ENCODE measurements at regions not wholly inside any gene's neighbourhood (a gene's known extent, or its start where the extent isn't known, plus 50 kb on each side); places are given as distances from the start of the nearest gene placed in this dataset.

DNA sequence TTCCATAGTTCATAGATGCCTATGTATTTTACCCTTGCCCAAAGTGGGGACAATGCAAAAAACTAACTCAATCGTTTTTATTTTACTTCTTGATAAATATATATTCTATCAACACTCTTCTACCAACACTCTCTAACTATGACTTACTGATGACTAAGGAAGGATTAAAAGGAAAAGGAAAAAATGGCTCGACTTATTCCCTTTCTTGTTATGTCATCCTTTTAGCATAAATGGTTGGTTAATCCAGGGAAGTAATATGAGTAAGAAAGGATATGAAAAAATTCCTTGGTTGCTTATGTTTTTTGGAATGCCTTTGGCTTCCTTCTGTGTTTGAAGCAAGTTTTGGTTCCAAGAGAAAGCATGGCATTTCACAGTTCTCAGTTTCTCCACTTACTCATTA lies 1087.1 kb downstream of the C4orf33 start:
- DNase-seq (ENCODE audit: low spot score): peak; percentile 16

GRCh38 chr4:130183766-130184165 lies 1087.8 kb downstream of the C4orf33 start:
- no peak for DNase-seq (ENCODE audit: low spot score)

GRCh38 chr4:130185123-130185522 lies 1089.2 kb downstream of the C4orf33 start:
- no peak for DNase-seq (ENCODE audit: low spot score)

GRCh38 chr4:130186931-130187330 lies 1091.0 kb downstream of the C4orf33 start:
- no peak for DNase-seq (ENCODE audit: low spot score)

GRCh38 chr4:130187587-130187986 lies 1091.6 kb downstream of the C4orf33 start:
- no peak for DNase-seq (ENCODE audit: low spot score)

DNA sequence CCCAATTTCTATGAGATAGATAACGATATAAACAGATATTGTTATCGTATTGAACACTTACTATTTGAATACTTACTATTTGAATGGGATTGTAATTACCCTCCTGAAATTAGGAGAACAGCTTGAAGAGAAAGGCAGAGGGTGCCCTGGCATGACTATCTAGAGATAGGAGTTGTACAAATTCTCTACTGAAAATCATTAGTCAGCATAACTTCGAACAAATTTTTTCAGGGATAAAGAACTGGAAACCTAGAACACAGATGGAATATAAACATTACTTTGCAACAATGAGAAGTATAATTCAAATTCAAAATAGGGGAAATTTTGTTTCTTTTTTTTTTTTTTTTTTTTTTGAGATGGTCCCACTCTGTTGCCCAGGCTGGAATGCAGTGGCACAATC lies 1096.8 kb downstream of the C4orf33 start:
- DNase-seq (ENCODE audit: low spot score): no peak

DNA sequence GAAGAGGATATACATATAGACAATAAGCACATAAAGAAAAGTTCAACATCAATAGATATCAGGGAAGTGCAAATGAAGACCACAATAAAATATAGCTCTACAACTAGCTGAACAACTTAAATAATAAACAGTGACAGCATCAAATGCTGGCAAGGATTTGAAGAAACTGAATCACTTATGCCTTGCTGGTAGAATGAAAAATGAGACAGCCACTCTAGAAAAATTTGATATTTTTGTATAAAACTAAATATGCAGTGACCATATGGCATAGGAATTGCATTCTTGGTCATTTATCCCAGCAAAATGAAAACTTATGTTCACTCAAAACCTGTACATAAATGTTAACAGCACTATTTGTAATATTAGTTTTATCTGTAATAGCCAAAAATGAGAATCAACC lies 1102.0 kb downstream of the C4orf33 start:
- no peak for DNase-seq (ENCODE audit: low spot score)

- DNase-seq (ENCODE audit: low spot score): no peak
Observed at GRCh38 chr4:130203571-130203970, 1107.6 kb downstream of the C4orf33 start.

DNA sequence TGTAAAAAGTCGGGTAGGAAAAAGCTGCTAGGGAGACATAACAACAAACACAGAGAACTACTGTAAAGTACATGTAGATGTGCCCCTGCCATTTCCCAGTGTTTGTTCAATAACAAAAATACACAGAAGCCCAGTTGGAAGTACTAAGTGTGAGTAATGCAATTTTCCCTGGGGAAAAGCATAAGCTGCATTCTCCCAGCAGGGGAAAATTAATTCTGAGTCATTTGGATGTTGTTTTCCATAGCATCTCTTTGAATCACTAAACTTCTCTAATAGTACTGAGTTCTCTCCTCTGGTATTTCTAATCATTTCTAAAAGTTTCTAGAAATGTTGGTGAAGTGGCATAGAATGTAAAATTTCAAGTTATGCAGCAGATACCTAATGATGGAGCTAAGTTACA lies 1114.9 kb downstream of the C4orf33 start:
- DNase-seq (ENCODE audit: low spot score): peak; percentile 1

DNA sequence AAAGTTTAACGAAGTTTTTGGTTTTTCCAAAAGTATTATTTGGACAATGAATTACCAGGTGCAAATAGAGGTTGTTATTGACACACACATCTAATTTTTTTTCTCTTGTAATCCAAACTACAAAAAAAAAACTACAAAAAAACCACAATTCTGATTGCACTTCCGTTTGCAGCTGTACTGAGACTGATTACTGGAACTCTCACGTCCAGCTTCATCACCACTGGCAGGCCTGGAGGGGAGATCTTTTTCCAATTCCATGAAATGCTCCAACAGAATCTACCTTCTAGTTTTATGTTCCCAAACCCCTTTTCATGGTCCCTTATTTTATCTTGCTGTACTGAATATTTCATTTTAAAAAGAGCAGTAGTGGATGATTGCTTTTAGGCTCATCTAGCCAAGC lies 1118.3 kb downstream of the C4orf33 start:
- no peak for DNase-seq (ENCODE audit: low spot score)

- no peak for DNase-seq (ENCODE audit: low spot score)
Observed at GRCh38 chr4:130233377-130234047, 1137.6 kb downstream of the C4orf33 start.

GRCh38 chr4:130238121-130238520 lies 1142.2 kb downstream of the C4orf33 start:
- no peak for DNase-seq (ENCODE audit: low spot score)

GRCh38 chr4:130249002-130249401 lies 1153.0 kb downstream of the C4orf33 start:
- DNase-seq (ENCODE audit: low spot score): no peak

DNA sequence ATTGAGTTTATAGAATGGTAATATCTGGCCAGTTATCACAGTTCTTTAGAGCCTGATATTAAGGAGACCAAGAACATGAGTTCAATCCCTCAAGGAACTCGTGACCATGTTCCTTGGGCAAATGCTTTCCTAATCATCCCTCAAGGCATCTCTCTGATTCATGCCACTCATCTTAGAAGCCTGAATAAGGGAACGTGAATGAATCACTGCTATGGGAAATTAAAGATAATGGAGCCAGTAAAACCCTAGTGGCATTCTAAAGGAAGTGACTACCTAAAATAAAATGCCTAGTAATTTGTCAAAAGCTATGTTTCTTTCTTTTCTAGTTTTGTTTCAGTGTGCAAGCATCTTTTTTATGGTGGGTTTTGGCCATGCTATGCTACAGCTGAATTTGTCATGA lies 1161.3 kb downstream of the C4orf33 start:
- DNase-seq (ENCODE audit: low spot score): peak; percentile 58

GRCh38 chr4:130266814-130267213 lies 1170.9 kb downstream of the C4orf33 start:
- DNase-seq (ENCODE audit: low spot score): no peak

GRCh38 chr4:130288576-130288975 lies 1192.6 kb downstream of the C4orf33 start:
- no peak for DNase-seq (ENCODE audit: low spot score)

DNA sequence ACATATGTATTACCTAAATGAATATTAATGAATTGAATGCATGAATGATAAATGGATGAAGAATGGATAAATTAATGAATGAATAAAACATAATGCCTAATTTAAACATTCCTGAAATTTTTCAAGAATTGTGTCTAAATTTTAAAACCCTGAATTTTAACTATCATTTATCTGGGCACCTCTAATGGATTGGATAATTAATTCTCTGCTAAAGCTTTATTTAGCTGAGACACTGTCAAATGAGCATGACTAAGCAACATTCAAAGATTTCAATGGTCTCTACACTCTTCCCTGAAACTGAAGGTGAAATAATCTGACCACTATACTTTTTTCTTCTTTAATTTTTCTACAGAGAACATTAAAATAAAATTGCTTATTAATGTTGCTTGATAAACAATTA lies 1197.7 kb downstream of the C4orf33 start:
- no peak for DNase-seq (ENCODE audit: low spot score)

GRCh38 chr4:130296448-130296847 lies 1200.5 kb downstream of the C4orf33 start:
- no peak for DNase-seq (ENCODE audit: low spot score)

GRCh38 chr4:130306566-130306965 lies 1210.6 kb downstream of the C4orf33 start:
- DNase-seq (ENCODE audit: low spot score): no peak

GRCh38 chr4:130309221-130309620 lies 1213.3 kb downstream of the C4orf33 start:
- no peak for DNase-seq (ENCODE audit: low spot score)

DNA sequence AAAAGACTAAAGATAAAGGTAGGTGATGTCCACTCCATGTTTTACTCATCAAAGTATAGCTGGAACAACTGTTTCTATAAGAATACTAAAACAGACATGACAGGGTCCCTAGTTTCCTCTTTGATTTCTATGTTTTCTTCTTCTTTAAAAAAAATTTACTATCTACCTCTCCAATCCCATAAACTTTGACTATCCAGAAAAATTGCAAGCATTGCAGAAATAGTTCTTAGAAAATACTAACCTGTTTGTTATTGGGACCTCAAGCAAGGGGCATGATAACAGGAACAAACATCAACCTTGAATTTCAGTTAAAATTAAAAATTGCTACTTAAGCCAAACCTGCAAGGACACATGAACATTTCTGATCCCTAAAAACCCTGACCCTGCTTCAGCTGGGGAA lies 1226.5 kb downstream of the C4orf33 start:
- DNase-seq (ENCODE audit: low spot score): no peak

DNA sequence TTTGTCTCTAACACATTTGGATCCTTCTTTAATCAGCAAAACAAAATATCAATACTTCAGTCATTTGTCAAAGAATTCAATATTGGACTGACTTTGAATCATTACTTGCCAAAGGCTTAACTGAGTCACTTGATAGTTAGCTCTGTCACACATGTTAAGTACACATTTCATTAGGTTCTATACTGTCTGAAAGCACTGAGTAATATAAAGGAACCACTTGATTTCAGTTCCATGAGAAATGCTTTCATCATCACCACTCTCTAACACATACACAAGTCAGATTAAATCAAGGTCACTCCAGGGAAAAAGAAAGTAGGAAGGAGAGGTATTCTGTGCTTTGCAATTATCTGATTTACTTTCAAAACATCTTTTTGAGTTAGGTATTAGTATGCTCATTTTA lies 1233.1 kb downstream of the C4orf33 start:
- no peak for DNase-seq (ENCODE audit: low spot score)

DNA sequence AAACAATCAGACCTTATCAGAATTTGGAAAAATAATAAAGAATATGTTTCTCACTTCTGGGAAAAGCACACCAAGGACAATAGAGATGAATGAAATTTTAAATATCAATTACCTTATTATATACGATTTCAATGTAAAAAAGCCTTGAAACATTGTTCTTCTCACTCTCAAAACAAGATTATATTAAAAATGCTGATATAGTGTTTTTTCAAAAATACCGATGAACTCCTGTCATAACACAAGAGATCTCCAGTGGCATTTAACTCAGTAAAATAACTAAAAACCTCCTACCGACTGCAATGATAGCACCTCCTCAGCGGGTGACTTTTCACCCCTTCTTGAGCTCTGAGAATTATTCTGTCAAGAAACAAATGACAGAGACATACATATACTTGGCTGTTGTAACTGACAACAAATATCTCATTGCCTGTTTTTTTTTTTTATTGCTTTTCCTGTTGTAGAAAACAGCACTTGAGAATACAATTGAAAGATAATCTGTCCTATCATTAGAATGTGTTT lies 1237.3 kb downstream of the C4orf33 start:
- DNase-seq (ENCODE audit: low spot score): no peak
